ENCODE measurements at regions not wholly inside any gene's neighbourhood (a gene's known extent, or its start where the extent isn't known, plus 50 kb on each side); places are given as distances from the start of the nearest gene placed in this dataset.

DNA sequence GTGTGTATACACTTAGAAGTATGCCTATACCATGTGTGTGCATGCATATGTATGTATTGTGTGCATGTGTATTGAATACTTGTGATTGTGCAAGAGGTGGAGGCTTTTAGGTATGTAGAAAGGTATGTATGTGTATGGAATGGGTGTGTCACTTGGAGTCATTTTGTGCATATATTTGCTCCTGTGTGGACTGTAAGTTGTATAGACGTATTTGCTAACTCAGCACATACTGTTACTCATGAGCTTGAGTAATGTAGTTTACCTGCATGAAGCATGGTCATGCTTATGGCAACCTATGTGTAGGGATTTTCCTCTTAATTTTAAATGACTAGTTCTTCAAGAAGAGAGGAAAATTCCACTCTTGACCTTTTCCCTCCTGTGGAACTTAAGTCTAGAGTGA, 507.6 kb upstream of the LARGE1 start:
- Histone ChIP-seq H3K27me3 (no peaks in the 10 kb centered on the region), H3K9me3 (no peaks in the 10 kb centered on the region), H3K36me3 (no peaks in the 10 kb centered on the region), H3K4me3 (no peak overlapping the region), H3K4me1 (no peaks in the 10 kb centered on the region), H3K27ac (no peak overlapping the region)
- no peak for DNase-seq
- in situ Hi-C loops (cut with MboI; ENCODE audit: low pct_ligation_motif_present in 1 of 4, low pct_unique_long_range_greater_than_20kb in 1 of 4, low sequenced_read_pairs in 3 of 4) (no loop called here), intact Hi-C loops (cut with DNase I; ENCODE audit: low total_unique reads) (no loop called here)
- TF ChIP-seq, protein P1, sequence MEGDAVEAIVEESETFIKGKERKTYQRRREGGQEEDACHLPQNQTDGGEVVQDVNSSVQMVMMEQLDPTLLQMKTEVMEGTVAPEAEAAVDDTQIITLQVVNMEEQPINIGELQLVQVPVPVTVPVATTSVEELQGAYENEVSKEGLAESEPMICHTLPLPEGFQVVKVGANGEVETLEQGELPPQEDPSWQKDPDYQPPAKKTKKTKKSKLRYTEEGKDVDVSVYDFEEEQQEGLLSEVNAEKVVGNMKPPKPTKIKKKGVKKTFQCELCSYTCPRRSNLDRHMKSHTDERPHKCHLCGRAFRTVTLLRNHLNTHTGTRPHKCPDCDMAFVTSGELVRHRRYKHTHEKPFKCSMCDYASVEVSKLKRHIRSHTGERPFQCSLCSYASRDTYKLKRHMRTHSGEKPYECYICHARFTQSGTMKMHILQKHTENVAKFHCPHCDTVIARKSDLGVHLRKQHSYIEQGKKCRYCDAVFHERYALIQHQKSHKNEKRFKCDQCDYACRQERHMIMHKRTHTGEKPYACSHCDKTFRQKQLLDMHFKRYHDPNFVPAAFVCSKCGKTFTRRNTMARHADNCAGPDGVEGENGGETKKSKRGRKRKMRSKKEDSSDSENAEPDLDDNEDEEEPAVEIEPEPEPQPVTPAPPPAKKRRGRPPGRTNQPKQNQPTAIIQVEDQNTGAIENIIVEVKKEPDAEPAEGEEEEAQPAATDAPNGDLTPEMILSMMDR (IDR thresholded peaks at IDR 0.05) = no peak
- TF ChIP-seq POLR2A (IDR thresholded peaks at IDR 0.05) = no peak
- no peak for TF ChIP-seq EP300 (IDR thresholded peaks at IDR 0.05; ENCODE audit: low read depth)
- TF ChIP-seq POLR2AphosphoS5 (IDR thresholded peaks at IDR 0.05) = no peak
- 29 to 78% methylated on average over 1 of the region's 1 CpG for WGBS, 2 donors (ENCODE audit: low coverage in 1 of 2)

DNA sequence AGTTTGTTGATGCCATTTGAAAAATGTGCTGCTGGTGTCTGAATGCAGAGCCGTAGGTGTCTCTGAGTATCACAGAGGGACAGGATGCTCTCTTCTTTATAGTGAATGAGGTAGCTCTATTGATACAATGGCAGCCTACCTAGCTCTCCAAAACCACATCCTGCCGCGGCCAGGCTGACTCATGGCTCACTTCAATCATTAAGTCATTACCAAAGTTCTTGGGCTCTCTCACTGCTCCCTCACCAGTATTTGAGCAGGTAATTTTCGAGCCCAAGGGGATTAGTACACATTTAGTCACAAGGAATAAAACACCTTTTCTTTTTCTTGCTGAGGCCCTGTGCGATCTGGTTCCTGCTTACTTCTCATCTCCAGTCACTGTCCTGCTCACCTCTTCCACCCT, 509.0 kb upstream of the LARGE1 start:
- Histone ChIP-seq H3K4me3 (no peak overlapping the region), H3K36me3 (no peaks in the 10 kb centered on the region), H3K27me3 (no peaks in the 10 kb centered on the region), H3K9me3 (no peaks in the 10 kb centered on the region), H3K27ac (no peak overlapping the region), H3K4me1 (no peaks in the 10 kb centered on the region)
- in situ Hi-C loops (cut with MboI; ENCODE audit: low pct_ligation_motif_present in 1 of 4, low pct_unique_long_range_greater_than_20kb in 1 of 4, low sequenced_read_pairs in 3 of 4) = no loop called here
- intact Hi-C loops (cut with DNase I; ENCODE audit: low total_unique reads) = no loop called here
- 52 to 73% methylated on average over 2 to 5 of the region's 5 CpGs for WGBS, 2 donors (ENCODE audit: low coverage in 1 of 2)
- TF ChIP-seq EP300 (IDR thresholded peaks at IDR 0.05; ENCODE audit: low read depth) = no peak
- TF ChIP-seq, protein P1 (IDR thresholded peaks at IDR 0.05) = no peak
- TF ChIP-seq POLR2AphosphoS5 (IDR thresholded peaks at IDR 0.05) = no peak
- no peak for TF ChIP-seq POLR2A (IDR thresholded peaks at IDR 0.05)
- DNase-seq = no peak

DNA sequence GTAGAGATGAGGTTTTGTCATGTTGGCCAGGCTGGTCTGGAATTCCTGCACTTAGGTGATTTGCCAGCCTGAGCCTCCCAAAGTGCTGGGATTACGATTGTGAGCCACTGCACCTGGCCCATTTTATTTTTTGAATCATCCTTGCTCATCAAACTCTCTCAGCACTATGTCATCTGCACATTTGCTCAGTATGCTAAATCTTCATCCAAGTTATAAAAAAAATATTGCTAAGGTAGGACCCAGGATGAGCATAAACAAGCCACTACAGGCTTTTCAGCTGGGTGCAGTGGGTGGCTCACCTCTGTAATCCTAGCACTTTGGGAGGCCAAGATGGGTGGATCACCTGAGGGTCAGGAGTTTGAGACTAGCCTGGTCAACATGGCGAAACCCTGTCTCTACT, 510.1 kb upstream of the LARGE1 start:
- no peaks in the 10 kb centered on the region for H3K9me3 ChIP-seq
- in situ Hi-C loops (cut with MboI; ENCODE audit: low pct_ligation_motif_present in 1 of 4, low pct_unique_long_range_greater_than_20kb in 1 of 4, low sequenced_read_pairs in 3 of 4) = no loop called here
- WGBS, 2 donors (ENCODE audit: low coverage in 1 of 2) = 60 to 78% methylated on average over 1 to 2 of the region's 2 CpGs
- H3K27ac ChIP-seq = no peak overlapping the region
- intact Hi-C loops (cut with DNase I; ENCODE audit: low total_unique reads) = no loop called here
- H3K36me3 ChIP-seq = no peaks in the 10 kb centered on the region
- TF ChIP-seq EP300 (IDR thresholded peaks at IDR 0.05; ENCODE audit: low read depth) (no peak), POLR2AphosphoS5 (IDR thresholded peaks at IDR 0.05) (no peak), POLR2A (IDR thresholded peaks at IDR 0.05) (no peak)
- TF ChIP-seq, protein P1 (IDR thresholded peaks at IDR 0.05) = no peak
- H3K4me3 ChIP-seq = no peak overlapping the region
- H3K27me3 ChIP-seq = no peaks in the 10 kb centered on the region
- no peaks in the 10 kb centered on the region for H3K4me1 ChIP-seq
- DNase-seq = no peak

DNA sequence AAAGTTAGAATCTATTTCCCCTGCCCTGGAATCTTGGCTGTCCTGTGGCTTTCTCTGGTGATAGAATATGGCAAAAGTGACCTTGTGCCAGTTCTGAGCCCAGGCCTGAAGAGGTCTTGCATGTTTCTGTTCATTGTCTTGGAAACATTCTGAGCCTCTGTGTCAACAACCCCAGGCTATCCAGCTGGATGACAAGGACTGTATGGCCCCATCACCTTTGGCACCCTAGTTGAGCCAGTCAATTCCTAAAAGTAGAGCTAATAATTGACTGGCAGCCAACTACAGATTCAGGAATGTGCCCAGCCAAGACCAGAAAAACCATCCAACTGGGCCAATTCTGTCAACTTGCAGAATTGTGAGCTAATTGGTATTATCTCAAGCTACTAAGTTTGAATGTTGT, 514.1 kb upstream of the LARGE1 start:
- intact Hi-C loops (cut with DNase I; ENCODE audit: low total_unique reads) = no loop called here

More for the DNA sequence above, 514.1 kb upstream of the LARGE1 start:
- TF ChIP-seq POLR2A (IDR thresholded peaks at IDR 0.05) = no peak
- TF ChIP-seq EP300 (IDR thresholded peaks at IDR 0.05; ENCODE audit: low read depth) = no peak
- TF ChIP-seq POLR2AphosphoS5 (IDR thresholded peaks at IDR 0.05) = no peak
- TF ChIP-seq, protein P1 (IDR thresholded peaks at IDR 0.05) = no peak
- H3K9me3 ChIP-seq = no peaks in the 10 kb centered on the region
- H3K4me3 ChIP-seq = no peak overlapping the region
- in situ Hi-C loops (cut with MboI; ENCODE audit: low pct_ligation_motif_present in 1 of 4, low pct_unique_long_range_greater_than_20kb in 1 of 4, low sequenced_read_pairs in 3 of 4) = no loop called here
- no peaks in the 10 kb centered on the region for H3K4me1 ChIP-seq
- H3K27me3 ChIP-seq = no peaks in the 10 kb centered on the region
- no peak overlapping the region for H3K27ac ChIP-seq
- DNase-seq = no peak
- no peaks in the 10 kb centered on the region for H3K36me3 ChIP-seq
